ENCODE measurements at regions not wholly inside any gene's neighbourhood (a gene's known extent, or its start where the extent isn't known, plus 50 kb on each side); places are given as distances from the start of the nearest gene placed in this dataset.

DNA sequence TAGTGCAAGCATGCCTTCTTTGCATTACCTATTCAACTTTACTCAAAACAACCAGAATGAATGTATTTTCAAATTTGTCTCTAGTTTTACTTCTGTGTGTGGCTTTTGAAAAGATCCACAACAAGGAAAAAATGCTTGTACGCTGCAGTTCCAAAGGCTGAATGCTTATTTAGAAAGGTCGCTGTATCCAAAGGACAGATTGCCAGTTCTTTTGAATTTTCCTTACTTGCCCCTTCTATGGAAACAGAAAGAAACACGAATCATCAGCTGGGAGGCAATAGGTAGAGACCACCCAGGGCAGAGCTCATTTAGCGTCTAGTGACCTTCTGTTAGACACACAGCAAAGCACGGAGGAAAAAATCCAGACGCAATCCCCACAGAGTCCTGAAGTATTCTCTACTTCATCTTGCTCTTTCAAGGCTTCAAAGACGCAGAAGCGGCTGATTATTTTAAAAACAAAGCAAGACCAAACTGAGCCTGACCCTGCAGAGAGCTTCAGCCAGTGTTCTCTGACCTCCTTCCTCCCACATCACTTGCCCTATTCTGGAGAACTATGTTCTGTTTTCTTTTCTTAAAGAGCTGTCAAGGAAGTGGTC, 674.6 kb upstream of the SGCG start:
- no TSS peak for BruUV-seq (replicated peaks)
- Histone ChIP-seq H3K36me3 (ENCODE audit: control insufficient read depth in 2 of 2, extremely low read depth in 1 of 2, insufficient read depth in 2 of 2, low read length in 2 of 2) (no peaks in the 10 kb centered on the region), H3K27ac (ENCODE audit: insufficient read depth, low read depth, low read length) (no peak overlapping the region), H2AFZ (ENCODE audit: low read depth, low read length) (no peak overlapping the region), H3K9me1 (replicated peaks; ENCODE audit: control insufficient read depth, extremely low read depth, insufficient read depth, low read length) (no peaks in the 10 kb centered on the region), H3K4me1 (ENCODE audit: control insufficient read depth, extremely low read depth, insufficient read depth, low read length) (no peaks in the 10 kb centered on the region), H3K9me3 (replicated peaks; ENCODE audit: control insufficient read depth, insufficient read depth, low read length) (peaks cover 1% of the 10 kb centered on the region), H3K9ac (replicated peaks; ENCODE audit: extremely low read depth, insufficient read depth, low read length) (no peak overlapping the region), H3K4me2 (ENCODE audit: insufficient read depth, low read length) (no peak overlapping the region), H3K79me2 (ENCODE audit: control insufficient read depth, insufficient read depth, low read length) (no peaks in the 10 kb centered on the region), H3K4me3 (replicated peaks in 1 of 3; ENCODE audit: insufficient read depth in 1 of 3, low read depth in 1 of 3, low read length in 3 of 3) (no peak overlapping the region), H3K27me3 (ENCODE audit: control insufficient read depth in 2 of 2, insufficient read depth in 2 of 2, low read length in 2 of 2) (no peaks in the 10 kb centered on the region), H4K20me1 (replicated peaks; ENCODE audit: control insufficient read depth, extremely low read depth, insufficient read depth, low read length) (no peaks in the 10 kb centered on the region)
- ChIA-PET POLR2A (no interaction called here), CTCF (no interaction called here)
- FAIRE-seq: no peak
- no peak for DNase-seq (ENCODE audit: low read depth, low spot score)
- TF ChIP-seq, protein P1, sequence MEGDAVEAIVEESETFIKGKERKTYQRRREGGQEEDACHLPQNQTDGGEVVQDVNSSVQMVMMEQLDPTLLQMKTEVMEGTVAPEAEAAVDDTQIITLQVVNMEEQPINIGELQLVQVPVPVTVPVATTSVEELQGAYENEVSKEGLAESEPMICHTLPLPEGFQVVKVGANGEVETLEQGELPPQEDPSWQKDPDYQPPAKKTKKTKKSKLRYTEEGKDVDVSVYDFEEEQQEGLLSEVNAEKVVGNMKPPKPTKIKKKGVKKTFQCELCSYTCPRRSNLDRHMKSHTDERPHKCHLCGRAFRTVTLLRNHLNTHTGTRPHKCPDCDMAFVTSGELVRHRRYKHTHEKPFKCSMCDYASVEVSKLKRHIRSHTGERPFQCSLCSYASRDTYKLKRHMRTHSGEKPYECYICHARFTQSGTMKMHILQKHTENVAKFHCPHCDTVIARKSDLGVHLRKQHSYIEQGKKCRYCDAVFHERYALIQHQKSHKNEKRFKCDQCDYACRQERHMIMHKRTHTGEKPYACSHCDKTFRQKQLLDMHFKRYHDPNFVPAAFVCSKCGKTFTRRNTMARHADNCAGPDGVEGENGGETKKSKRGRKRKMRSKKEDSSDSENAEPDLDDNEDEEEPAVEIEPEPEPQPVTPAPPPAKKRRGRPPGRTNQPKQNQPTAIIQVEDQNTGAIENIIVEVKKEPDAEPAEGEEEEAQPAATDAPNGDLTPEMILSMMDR (IDR thresholded peaks at IDR 0.05; ENCODE audit: extremely low read depth in 1 of 2, insufficient read depth in 1 of 2, low read depth in 1 of 2, low read length in 2 of 2): no peak
- TF ChIP-seq GATA2 (IDR thresholded peaks at IDR 0.05; ENCODE audit: insufficient read depth, insufficient read length, low read depth, low read length) (no peak), JUN (IDR thresholded peaks at IDR 0.05; ENCODE audit: borderline replicate concordance, insufficient read depth, insufficient read length, low read depth) (no peak), FOS (IDR thresholded peaks at IDR 0.05; ENCODE audit: borderline replicate concordance, insufficient read depth, low read length) (no peak), MAX (IDR thresholded peaks at IDR 0.05; ENCODE audit: insufficient read depth, insufficient read length) (no peak), POLR2A (IDR thresholded peaks at IDR 0.05; ENCODE audit: low read depth, low read length) (no peak), EZH2 (IDR thresholded peaks at IDR 0.05; ENCODE audit: borderline replicate concordance, low read depth, low read length, severe bottlenecking) (no peak), MYC (IDR thresholded peaks at IDR 0.05; ENCODE audit: low read depth, low read length) (no peak), POLR2AphosphoS5 (IDR thresholded peaks at IDR 0.05; ENCODE audit: insufficient read depth, low read depth, low read length) (no peak)
- dilution Hi-C loops (cut with MboI; ENCODE audit: extremely low pct_ligation_motif_present, low sequenced_read_pairs): no loop called here
- intact Hi-C loops (cut with micrococcal nuclease): no loop called here

All from endothelial cell of umbilical vein (primary cell).